ENCODE measurements at regions not wholly inside any gene's neighbourhood (a gene's known extent, or its start where the extent isn't known, plus 50 kb on each side); places are given as distances from the start of the nearest gene placed in this dataset.
"Not testable (repeated sequence)": the region's sequence is repeated elsewhere in the genome, so short reads cannot be mapped to it uniquely, and the experiment has no call there.

DNA sequence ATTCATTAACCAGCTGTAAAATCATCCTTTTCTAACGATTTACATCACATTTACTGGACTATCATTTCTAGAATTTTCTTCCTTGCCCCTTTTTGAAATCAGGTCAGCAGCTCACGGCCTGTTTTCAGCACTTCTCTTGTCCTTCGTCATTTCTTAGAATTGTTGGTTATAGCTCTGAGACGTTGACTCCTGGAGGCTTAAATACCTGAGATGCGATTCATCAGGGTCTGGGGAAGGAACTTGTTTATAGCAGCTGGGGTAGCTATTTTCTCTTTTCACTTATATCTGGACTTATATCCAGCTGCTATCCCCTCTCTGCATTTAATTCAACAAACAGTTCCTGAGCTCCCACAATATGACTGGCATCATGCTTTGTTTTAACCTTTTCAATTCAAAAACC, 338.7 kb upstream of the TNRC6C start:
- no peak for DNase-seq (ENCODE audit: low spot score)

DNA sequence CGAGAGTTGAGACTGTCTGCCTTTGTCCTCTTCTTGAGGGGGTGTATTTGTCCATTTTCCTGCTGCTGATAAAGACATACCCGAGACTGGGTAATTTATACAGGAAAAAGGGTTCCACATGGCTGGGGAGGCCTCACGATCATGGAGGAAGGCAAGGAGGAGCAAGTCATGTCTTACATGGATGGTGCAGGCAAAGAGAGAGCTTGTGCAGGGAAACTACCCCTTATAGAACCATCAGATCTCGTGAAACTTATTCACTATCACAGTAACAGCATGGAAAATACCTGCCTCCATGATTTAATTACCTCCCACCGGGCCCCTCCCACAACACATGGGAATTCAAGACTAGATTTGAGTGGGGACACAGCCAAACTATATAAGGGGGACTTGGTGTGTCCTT, 338.2 kb upstream of the TNRC6C start:
- no peak for DNase-seq (ENCODE audit: low spot score)

GRCh38 chr17:77622084-77622483, 336.4 kb upstream of the TNRC6C start:
- not testable (repeated sequence) for DNase-seq (ENCODE audit: low spot score)

DNA sequence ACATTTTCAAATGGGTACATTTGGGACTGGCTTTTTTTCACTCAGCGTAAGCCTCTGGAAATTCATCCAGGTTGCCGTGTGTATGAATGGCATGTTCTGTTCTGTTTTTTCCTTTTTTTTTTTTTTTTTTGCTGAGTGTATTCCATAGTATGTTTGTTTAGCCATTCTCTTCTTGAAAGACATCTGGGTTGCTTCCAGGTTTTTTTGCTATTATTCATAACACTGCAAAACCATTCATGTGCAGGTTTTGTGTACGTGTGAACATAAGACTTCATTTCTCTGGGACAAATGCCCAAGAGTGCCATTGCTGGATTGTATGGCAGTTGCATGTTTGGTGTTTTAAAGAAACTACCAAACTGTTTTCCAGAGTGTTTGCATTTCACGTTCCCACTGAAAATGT, 335.9 kb upstream of the TNRC6C start:
- DNase-seq (ENCODE audit: low spot score) = no peak

DNA sequence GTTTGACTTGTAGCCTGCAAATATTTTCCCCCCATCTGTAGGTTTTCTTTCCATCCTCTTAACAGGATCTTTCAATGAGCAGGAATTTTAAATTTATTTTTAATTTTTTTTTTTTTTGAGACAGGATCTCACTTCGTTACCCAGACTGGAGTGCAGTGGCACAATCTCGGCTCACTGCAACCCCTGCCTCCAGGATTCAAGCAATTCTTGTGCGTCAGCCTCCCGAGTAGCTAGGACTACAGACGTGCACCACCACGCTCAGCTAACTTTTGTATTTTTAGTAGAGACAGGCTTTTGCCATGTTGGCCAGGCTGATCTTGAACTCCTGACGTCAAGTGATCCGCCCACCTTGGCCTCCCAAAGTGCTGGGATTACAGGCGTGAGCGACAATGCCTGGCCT, 335.2 kb upstream of the TNRC6C start:
- DNase-seq (ENCODE audit: low spot score) = not testable (repeated sequence)

DNA sequence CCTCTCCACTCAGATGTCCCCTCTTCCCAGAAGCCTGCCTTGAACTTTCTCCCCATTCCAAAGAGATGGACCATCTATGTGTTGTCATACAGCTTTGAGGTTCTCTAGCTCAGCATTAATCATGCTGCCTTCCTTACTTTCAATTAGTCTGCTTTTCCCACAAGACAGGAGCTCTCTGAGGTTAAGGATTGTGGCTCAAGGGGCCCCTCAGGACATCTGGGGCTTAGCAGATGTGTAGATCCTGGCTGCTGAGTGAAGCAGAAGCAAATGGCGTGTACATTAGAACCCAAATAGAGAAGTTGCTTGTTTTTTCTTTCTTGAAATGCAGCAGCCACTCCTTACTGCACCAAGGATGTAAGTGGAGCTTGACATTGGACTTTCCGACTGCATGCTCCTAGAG, 330.5 kb upstream of the TNRC6C start:
- DNase-seq (ENCODE audit: low spot score) = no peak

DNA sequence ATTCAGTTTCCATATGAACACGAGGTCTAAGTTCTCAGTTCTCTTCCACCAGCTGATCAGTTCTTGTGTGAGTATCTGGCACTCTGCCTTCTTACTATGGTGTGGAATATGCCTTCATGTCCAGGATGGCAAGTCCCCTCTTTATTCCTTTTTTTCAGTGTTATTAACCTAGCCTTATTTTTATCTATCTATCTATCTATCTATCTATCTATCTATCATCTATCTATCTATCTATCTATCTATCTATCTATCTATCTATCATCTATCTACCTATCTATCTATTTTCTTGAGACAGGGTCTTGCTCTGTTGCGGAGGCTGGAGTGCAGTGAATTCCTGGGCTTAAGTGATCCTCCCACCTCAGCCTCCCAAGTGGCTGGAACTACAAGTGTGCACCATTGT, 329.2 kb upstream of the TNRC6C start:
- DNase-seq (ENCODE audit: low spot score) = not testable (repeated sequence)

GRCh38 chr17:77631307-77631706, 327.2 kb upstream of the TNRC6C start:
- no peak for DNase-seq (ENCODE audit: low spot score)

GRCh38 chr17:77632619-77633018, 325.9 kb upstream of the TNRC6C start:
- no peak for DNase-seq (ENCODE audit: low spot score)

GRCh38 chr17:77634710-77635109, 323.8 kb upstream of the TNRC6C start:
- DNase-seq (ENCODE audit: low spot score) = no peak

- DNase-seq (ENCODE audit: low spot score) = no peak
Measured at GRCh38 chr17:77635176-77635575, 323.3 kb upstream of the TNRC6C start.

GRCh38 chr17:77635785-77636184, 322.7 kb upstream of the TNRC6C start:
- not testable (repeated sequence) for DNase-seq (ENCODE audit: low spot score)

DNA sequence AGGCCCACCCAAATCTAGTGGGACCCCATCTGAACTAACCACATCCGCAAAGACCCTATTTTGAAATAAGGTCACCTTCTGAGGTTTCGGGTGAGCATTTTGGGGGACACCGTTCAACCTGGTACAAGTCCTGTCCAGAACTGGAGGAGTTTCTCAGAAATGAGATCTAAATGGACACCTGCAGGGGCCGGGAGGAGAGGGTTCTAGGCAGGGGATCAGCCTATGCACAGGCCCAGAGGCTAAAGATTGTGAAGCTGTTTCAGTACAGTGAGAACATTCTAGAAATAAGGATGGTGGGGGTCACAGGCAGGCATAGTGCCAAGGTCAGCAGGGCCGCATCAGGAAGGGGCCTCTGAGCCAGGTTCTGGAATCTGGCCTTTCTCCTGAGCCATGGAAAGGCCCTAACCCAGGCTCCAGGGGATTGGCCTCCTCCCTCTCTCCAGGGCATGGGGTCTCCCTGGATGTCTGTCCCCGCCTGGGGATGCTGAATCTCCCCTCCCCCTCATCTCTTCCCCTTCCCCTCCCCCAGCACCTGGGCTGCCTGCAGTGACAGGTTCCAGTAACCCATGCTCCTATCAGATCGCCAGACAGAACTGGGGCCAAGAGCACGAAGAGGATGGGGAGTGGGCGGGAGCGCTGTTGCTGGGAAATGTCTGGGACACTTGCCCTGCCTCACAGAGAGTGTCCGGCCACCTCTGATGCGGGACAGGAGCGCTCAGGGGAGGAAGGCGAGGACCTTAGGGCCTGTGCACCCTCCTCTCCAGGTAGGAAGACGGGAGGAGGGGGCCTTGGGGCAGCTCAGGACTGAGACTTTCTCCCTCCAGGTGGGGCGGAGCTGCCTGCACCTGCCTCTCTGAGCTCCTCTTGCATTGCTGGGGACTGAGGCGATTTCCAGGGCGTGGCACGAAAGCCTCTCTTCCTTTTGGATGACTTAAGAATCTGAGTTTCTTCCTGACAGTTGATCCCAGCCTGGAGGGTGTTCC, 321.4 kb upstream of the TNRC6C start:
- no peak for DNase-seq (ENCODE audit: low spot score)

DNA sequence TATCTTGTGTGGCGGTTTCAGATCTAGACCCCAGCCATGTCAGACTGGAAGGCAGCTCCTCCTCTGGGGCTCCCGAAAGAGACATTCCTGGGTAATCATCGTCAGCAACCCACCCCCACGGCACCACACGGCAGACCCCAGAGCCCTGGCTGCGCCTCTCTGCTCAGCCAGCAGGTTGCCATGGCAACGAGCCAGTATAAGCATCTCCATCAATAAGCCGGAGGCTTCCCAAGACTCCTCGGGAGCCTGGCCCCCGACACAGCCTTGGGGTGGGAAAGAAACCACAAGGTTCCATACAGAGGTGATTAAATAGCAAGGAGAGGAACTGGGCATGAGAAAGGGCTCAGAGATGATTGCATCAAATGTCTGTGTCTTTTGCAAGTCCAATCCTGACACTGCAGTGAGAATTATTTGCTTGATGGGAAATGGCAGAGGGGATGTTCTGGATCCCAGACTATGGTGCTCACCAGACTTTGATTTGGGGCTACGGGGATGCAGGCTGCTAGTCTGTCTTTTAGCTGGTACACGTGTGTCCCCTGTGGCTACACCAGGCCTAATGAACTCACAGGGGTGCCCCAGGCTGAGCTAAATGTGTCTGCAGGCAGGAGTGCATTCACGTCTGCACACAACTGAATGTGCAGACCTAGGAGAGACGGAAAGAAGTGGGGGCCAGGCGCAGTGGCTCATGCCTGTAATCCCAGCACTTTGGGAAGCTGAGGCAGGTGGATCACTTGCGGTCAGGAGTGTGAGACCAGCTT, 320.5 kb upstream of the TNRC6C start:
- DNase-seq (ENCODE audit: low spot score) = no peak

- DNase-seq (ENCODE audit: low spot score) = no peak
Measured at GRCh38 chr17:77640252-77640651, 318.3 kb upstream of the TNRC6C start.

GRCh38 chr17:77640916-77641605, 317.4 kb upstream of the TNRC6C start:
- no peak for DNase-seq (ENCODE audit: low spot score)

- DNase-seq (ENCODE audit: low spot score) = no peak
Measured at GRCh38 chr17:77641718-77642117, 316.8 kb upstream of the TNRC6C start.

DNA sequence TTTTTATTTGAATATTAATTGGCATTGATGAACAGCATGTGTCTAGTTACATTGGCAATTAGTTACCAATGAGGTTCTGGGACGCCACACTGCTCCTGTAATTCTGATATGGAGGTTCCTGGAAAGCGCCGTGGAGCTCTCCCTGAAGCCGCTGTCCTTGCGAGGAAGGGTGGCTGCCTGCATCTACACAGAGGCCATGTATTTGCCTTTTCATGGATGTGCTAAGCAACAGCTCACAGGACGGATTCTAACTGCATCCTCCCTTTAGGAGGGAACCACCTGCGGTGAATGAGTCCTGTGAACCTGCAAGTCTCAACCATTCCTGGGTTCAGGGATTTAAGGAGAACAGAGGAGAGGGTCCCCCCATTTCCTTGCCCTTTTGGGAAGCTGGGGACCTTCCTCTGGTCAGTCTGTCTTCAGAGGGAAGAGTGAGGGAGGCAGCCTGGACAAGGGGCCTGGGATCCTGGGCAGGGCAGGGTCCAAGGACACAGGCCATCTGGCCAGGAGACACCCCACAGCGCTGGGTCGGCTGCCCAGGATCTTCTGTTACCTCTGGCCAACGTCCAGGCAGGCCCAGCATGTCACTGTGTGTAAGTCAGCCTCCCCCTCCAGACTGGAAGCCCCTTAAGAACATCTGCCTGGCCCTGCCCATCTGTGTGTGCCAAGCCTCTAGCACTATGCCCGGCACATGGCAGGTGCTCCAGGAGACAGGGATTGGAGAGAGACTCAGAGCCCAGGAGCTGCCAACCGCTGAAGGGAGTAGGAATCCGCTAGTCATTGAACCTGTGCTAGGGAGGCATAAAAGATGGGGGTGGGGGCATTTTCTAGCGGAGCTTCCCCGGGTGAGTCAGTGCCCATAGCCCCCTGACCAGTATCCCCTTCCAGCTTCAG, 314.1 kb upstream of the TNRC6C start:
- no peak for DNase-seq (ENCODE audit: low spot score)

DNA sequence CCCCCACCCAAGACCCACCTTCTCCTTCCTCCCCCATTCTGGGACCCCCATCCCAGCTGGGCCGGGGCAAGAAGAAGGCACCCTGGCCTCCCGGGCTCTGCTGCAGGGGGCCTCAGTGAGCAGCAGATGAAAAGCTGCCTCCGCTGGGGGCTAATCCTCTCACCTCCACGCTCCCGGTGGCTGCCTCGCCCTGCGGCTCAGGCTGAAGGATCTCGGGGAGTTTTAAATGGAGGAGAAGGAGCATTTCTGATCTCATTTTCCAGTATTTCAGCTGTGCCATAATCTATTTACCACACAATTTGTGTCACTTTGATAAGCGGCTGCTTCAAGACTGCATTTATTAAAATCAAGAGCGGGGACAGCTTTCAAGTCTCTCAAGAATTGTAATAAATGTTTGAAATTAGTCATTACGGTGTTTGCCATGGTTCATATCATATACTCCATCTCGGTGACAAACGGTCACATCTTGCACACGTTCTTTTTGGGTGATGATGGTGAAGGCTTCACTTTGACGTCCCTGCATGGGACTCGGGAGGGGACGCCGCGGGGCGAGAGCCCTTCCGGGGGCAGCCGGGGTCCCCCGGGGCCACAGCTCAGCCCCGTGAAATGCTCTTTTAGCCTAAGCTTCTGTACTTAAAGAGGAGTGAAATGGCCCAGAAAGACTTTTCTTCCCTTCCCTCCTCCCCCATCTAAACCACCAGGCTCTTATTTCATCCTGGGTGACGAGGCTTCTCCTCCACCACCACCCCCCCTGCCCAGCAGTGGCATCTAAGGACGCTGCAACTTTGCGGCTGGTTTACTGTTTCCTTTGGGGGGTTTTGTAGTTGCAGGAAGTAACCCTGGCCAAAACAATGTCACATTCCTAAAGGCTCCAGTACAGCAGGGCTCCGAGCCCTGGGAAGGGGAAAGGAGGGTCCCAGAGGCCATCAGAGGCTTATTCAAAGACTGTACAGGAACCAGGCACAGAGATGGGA, 313.1 kb upstream of the TNRC6C start:
- DNase-seq (ENCODE audit: low spot score) = peak; percentile 37

DNA sequence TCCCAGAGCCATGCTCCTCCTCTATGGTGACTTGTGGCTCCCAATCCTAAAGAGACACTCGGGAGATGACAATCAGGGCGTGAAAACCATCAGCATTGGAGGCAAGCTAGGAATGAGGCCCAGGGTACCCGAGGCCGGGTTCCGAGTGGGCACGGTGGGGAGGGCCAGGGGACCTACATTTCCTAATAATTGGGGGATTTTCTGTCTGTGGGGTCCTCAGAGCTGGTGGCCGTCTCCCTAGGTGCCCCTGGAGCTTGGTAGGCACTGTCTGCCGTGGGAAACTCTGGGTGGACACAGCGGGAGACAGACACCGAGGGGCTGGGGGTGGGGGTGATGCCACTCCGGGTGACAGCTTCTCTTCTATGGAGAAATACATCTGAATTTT, 312.5 kb upstream of the TNRC6C start:
- DNase-seq (ENCODE audit: low spot score) = no peak
